Skeletal muscle satellite cell (primary cell): ENCODE measurements at regions not wholly inside any gene's neighbourhood (a gene's known extent, or its start where the extent isn't known, plus 50 kb on each side); places are given as distances from the start of the nearest gene placed in this dataset.

Experiments
- H3K27me3 ChIP-seq: 2 replicates; pipeline ENCODE4 v1.7.0; 2013; ENCODE audit warnings: low read length; ENCODE audit not compliant: control insufficient read depth, insufficient read depth
- H3K36me3 ChIP-seq: 2 replicates; pipeline ENCODE4 v1.7.0; 2013; ENCODE audit warnings: mild to moderate bottlenecking, control low read depth, low read length; ENCODE audit not compliant: insufficient read depth
- H3K4me1 ChIP-seq: 2 replicates; pipeline ENCODE4 v1.7.0; 2013; ENCODE audit warnings: low read length; ENCODE audit not compliant: control insufficient read depth, insufficient read depth
- H3K4me2 ChIP-seq: 2 replicates; pipeline ENCODE4 v1.7.0; 2013; ENCODE audit warnings: mild to moderate bottlenecking, low read length
- H3K4me3 ChIP-seq: 2 replicates; pipeline ENCODE4 v1.7.0; 2013; ENCODE audit warnings: low read length
- H3K9ac ChIP-seq: 2 replicates; pipeline ENCODE4 v1.7.0; 2013; ENCODE audit warnings: mild to moderate bottlenecking, low read depth, low read length, moderate library complexity
- H3K9me3 ChIP-seq: replicated peaks from 2 replicates; pipeline ENCODE4 v1.7.0; 2013; ENCODE audit warnings: mild to moderate bottlenecking, control low read depth, low read length

DNA sequence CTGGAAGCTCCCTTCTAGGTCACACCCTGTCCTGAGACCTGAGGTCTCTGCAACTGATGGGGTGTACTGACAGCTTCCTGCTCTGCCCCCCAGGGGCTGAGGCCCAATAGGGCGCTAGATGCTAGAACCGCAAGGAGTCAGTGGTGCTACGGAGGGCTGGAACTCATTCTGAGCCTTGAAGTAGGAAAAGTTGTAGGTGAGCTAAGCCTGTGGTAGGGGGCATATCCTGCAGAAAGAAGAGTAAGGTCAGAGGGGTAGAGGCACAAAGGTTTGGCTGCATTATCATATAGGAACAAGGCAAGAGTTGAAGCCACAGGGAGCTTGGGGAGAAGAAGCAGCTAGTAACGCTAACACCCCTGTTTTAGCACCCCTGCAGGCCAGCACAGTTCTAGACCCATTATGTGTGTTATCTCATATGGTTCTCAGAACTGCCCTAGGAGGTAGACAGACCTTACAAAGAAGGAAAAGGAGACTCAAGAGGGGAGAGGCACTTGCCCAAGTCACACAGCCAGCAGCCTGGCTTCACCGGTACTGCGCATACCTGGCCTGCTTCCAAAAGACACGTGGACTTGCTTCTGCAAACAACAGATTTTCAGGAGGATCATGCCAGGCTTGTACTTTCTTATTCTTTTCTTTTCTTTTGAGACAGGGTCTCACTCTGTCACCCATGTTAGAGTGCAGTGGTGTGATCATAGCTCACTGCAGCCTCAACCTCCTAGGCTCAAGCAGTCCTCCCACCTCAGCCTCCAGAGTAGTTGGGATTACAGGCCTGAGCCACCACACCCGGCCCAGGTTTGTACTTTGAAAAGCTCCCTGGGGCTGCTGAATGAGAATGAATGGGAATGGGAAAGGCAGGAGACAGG lies 156.1 kb downstream of the MRPL14 start:
- Histone ChIP-seq H3K27me3 (peaks cover 6% of the 10 kb centered on the region), H3K36me3 (no peaks in the 10 kb centered on the region), H3K4me3 (no peak overlapping the region), H3K9ac (no peak overlapping the region), H3K4me2 (no peak overlapping the region), H3K4me1 (peaks cover 35% of the 10 kb centered on the region), H3K9me3 (no peaks in the 10 kb centered on the region)

DNA sequence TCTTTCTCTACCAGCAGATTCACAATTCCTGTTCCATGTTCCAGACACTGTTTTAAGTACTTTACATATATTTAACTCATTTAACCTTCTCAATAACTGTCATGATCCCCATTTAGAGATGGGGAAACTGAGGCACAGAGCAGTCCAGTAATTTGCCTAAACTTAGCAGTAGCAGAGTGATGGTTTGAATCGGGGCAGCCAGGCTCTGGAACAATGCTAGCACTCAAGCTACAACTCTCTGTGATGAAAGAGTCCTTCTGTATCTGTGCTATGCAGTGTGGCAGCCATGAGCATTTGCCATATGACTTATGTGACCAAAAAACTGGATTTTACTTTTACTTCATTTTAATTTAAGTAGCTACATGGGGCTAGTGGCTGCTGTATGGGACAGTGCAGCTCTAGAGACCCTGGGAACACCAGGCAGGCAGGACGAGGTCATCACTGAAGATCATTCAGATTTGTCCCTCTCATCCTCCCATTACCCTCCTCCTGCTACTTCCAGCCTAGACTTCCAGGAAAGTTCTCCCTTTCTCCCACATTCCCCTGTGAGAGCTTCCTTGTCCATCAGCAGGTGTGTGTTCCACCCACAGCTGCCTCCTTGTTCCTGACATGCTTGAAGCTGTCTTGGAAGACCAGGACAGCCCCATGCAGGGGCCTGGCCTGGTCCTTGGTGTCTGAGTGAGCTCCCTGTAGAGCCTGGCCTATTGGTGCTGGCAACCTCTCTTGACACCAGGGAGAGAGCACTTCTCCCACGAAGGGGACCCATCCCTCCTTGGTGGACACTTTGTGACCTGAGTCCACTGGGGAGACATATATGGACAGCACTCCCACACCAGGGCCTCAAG lies 157.0 kb downstream of the MRPL14 start:
- H3K4me3 ChIP-seq: no peak overlapping the region
- no peak overlapping the region for H3K9ac ChIP-seq
- H3K36me3 ChIP-seq: no peaks in the 10 kb centered on the region
- no peak overlapping the region for H3K4me2 ChIP-seq
- no peaks in the 10 kb centered on the region for H3K9me3 ChIP-seq
- peaks cover 6% of the 10 kb centered on the region for H3K27me3 ChIP-seq
- H3K4me1 ChIP-seq: peaks cover 34% of the 10 kb centered on the region

DNA sequence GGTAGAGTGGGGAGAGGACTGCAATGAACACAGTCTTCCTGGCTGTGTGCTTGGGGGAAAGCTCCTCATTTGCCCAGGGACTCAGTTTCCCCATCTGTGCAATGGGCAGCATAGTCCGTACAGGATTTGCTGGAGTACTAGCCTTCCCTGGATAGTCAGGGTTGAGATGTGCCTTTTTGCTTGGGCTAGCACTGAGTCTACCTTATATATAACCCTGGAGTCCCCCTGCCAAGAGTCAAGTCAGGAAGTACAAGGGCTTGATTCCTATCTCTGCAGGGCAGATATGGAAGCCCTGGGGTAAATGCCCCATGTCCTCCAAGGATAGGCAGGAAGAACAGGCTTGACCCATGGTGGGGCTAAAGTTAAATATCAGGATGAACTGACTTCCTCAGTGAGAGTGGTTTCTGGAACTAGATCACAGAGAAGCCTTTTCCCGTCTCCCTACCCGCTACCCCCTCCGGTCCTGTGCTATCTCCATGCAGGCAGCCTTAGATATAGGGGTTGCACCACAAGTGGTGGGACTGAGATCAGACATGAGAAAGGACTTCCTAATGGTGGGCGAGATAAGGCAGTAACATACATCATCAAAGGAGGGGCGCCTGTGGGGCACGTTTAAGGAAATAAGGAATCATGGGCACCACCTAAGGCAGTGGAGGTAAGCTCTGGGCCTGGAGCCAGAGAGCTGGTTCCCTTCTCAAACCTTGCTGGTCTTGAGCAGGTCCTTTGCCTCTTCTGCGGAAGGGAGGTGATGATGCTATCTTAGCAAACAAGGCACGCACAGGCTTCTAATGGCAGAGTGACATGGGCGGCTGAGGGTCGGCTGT lies 157.9 kb downstream of the MRPL14 start:
- Histone ChIP-seq H3K4me1 (peaks cover 25% of the 10 kb centered on the region), H3K27me3 (peaks cover 6% of the 10 kb centered on the region), H3K4me3 (no peak overlapping the region), H3K9ac (no peak overlapping the region), H3K4me2 (no peak overlapping the region), H3K9me3 (no peaks in the 10 kb centered on the region), H3K36me3 (no peaks in the 10 kb centered on the region)

DNA sequence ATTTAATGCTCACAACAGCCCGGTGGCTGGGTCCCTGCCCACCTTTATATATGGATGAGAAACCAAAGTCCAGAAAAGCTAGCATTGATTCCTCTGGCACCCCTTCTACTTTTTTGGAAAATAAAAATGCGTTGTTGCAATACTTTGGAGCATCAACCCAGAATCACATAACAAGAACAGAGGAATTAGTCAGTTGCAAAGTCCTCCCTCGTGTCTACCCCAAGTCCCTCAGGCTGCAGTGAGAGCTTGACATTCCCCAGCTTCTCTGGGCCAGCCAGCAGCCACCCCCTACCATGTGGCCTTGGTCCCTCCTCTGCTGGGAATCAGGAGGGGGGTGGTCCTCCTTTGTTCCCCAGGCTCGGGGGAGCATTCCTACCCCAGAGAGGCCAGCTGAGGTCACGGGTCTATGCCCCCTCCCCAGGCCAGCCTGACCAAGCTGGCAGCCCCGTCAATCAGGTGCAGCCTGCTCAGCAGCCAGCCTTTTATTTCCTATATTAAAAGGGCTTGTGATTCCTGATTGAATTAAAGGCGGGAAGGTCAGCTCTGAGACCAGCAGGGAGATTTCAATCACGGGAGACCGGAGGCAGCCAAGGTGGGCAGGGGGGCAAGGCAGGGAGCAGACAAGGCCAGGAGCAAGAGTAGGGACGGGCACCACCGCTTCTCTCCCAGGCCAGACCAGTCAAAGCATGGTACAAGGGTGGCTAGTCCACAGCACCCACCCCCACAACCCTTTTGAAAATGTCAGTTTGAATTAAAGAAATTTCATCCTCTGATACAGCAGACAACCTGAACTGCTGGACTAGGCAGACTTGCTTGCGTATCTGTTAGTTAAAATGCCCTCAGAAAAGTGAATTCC lies 158.9 kb downstream of the MRPL14 start:
- no peak overlapping the region for H3K4me2 ChIP-seq
- no peaks in the 10 kb centered on the region for H3K9me3 ChIP-seq
- no peak overlapping the region for H3K9ac ChIP-seq
- H3K36me3 ChIP-seq: no peaks in the 10 kb centered on the region
- peaks cover 6% of the 10 kb centered on the region for H3K27me3 ChIP-seq
- H3K4me3 ChIP-seq: no peak overlapping the region
- peaks cover 17% of the 10 kb centered on the region for H3K4me1 ChIP-seq

DNA sequence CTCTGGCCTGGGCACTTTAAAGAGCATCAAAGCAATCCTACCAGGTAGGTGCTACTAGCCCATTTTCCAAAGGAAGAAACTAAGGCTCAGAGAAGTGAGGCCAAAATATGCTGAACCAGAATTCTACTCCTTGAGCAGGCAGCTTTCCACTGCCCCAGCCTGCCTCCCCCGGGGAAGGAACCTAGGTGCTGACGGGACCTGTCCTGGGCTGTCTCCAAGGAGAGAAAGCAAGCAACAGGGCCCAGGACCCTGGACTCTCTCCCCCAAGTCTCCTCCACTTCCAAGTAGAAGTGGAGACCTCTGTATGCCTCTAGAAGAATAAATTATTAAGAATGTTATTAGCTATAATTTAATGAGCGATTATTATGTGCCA lies 159.5 kb downstream of the MRPL14 start:
- peaks cover 6% of the 10 kb centered on the region for H3K27me3 ChIP-seq
- H3K9me3 ChIP-seq: no peaks in the 10 kb centered on the region
- H3K36me3 ChIP-seq: no peaks in the 10 kb centered on the region
- H3K4me3 ChIP-seq: no peak overlapping the region
- H3K4me2 ChIP-seq: no peak overlapping the region
- H3K4me1 ChIP-seq: peaks cover 10% of the 10 kb centered on the region
- H3K9ac ChIP-seq: no peak overlapping the region

DNA sequence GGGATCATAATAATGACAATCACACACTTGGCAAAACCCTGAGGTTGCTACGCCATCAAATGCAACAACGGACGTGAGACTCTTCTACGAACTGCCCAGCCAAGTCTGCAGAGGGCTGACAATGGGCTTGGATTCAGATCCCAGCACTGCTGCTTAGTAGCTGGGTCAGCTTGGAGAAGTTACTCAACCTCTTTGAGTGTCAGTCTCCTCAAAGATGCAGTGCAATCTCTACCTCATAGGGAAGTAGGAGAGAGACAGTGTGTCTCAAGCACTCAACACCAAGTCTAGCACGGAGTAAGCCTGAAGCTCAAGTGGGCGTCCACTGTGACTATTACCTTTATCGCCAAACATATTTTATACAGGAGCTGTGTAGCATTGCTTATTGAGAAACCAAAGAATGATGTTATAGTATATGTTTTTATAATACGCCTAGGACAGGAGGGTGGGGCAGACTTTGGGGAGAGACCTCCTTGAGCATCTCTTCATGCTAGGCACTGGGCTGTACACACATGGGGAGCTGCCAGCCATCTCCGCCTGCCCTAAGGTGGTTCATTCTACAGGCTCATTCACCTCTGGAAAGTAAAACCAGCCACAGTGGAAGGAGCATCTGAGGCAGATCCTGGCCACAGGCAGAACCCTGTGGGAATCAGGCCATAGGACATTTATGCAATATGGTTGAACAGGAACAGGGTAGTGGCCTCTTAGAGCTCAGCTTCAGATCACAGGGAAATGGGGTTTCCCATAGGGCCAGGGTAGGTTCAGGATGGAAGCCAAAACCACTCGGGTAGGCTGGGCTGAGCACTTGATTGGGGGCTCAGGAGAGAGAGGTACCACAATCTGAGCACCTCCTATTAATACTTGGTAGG lies 160.2 kb downstream of the MRPL14 start:
- Histone ChIP-seq H3K9me3 (no peaks in the 10 kb centered on the region), H3K9ac (no peak overlapping the region), H3K36me3 (no peaks in the 10 kb centered on the region), H3K4me3 (no peak overlapping the region), H3K4me2 (no peak overlapping the region), H3K27me3 (peaks cover 6% of the 10 kb centered on the region), H3K4me1 (peaks cover 4% of the 10 kb centered on the region)

DNA sequence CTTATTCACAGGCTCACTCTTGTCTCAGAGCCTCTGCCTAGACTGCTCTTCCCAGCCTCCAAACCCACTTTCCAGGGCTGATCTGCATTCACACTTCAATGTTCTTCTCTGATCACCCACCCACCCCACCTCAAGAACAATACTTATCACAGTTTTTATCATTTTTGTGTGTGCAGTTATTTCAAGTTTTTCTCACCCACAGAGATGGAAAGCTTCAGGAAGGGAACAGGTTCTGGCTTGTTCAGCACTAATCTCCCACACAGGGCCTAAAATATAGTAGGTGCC lies 160.9 kb downstream of the MRPL14 start:
- no peak overlapping the region for H3K4me3 ChIP-seq
- H3K9ac ChIP-seq: no peak overlapping the region
- peaks cover 6% of the 10 kb centered on the region for H3K27me3 ChIP-seq
- no peaks in the 10 kb centered on the region for H3K4me1 ChIP-seq
- H3K36me3 ChIP-seq: no peaks in the 10 kb centered on the region
- H3K9me3 ChIP-seq: no peaks in the 10 kb centered on the region
- no peak overlapping the region for H3K4me2 ChIP-seq

DNA sequence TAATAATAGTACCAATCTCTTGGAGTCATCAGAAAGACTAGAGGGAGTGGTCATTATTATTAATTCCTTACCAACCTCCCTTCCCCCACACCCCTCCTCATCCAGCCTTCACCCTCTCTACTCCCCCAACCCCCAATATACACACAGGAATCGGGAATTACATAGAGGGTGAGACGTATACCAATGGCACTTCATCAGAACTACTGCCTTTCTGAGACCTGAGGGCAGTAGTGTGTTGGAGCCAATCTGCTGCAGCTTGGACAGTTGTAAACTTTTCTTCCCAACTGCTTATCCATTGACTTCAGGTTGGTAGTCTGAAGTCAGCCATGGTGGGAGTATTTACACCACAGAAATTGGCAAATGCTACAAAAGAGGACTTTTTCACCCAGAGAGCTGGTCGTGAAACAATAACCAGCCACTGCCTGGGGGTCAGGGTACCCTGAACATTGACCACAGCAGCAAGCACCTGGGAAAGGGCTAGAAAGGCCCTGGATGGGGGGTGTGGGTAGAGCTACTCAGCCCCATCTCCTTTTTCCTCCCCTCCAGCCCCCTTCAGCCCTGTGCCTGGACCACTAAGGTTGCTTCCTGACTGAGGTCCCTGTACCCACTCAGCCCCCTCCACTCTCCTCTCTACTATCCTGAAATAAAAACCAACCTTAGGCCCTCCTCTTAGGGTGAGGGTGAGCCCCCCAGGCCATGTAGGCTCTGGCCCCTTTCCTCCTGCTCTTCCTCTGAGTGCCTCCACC lies 161.5 kb downstream of the MRPL14 start:
- Histone ChIP-seq H3K4me2 (no peak overlapping the region), H3K4me3 (no peak overlapping the region), H3K36me3 (no peaks in the 10 kb centered on the region), H3K4me1 (no peaks in the 10 kb centered on the region), H3K9me3 (no peaks in the 10 kb centered on the region), H3K9ac (no peak overlapping the region), H3K27me3 (peaks cover 6% of the 10 kb centered on the region)

DNA sequence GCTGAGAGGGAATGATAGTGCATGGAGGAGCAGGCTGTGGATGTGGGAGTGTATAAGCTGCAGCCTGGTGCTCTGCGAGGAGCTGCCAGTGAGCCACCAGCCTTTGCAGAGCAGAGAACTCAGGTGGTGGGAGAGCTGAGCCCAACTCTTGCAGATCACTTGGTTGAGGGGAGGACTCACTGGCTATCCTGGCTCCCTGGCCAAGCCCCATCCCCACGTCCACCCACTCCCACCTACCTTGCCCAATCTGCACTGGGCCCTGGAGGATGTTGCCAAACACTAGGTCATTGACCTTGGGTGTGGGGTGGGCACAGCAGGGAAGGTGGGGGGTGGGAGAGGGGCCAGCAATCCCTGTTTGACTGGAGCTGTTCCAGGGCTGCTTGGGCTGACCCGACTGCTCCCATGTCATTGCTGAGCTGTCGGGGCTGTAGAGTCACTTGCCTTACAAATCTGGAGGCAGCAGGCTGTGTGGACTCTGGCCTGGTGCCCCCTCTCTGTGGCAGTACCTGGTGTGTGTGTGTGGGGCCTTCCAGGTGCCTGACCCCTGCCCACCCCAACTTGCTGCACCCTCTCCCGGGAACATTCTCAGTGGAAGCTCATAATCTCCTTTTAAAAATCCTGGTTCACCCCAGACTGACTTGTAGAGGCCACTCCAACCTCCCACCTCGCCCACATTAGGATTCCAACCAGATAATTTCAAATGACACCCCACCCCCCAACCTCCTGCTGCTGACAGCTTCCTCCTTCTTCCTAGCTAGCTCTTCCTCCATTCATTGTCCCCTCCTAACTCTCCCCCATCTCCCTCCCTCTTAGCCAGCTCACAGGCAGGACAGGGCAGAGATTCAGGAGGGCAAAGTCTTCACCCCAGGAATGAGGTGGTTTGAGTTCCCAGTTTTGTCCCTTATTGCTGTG lies 162.3 kb downstream of the MRPL14 start:
- no peaks in the 10 kb centered on the region for H3K36me3 ChIP-seq
- H3K27me3 ChIP-seq: peaks cover 6% of the 10 kb centered on the region
- H3K4me2 ChIP-seq: no peak overlapping the region
- no peak overlapping the region for H3K4me3 ChIP-seq
- no peaks in the 10 kb centered on the region for H3K9me3 ChIP-seq
- H3K9ac ChIP-seq: no peak overlapping the region
- H3K4me1 ChIP-seq: no peaks in the 10 kb centered on the region
